Pancreas (tissue), 10 donors: ENCODE measurements at regions not wholly inside any gene's neighbourhood (a gene's known extent, or its start where the extent isn't known, plus 50 kb on each side); places are given as distances from the start of the nearest gene placed in this dataset.

Experiments
- ATAC-seq, 4 donors: fragments of 200-7000 bp; cut with Tn5 transposase; one replicate each; pipeline versions ENCODE4 v1.8.0 to v1.9.1; 2020; ENCODE audit warnings: mild to moderate bottlenecking in 4 of 4, moderate library complexity in 4 of 4
- DNase-seq, 6 donors: peaks; one replicate each; pipeline ENCODE4 v3.0.0-alpha.2; 2020
- FAIRE-seq: peaks from 2 replicates; lab custom pipeline; 2012; peaks lifted over from hg19 to GRCh38; lab: Jason Lieb, UNC
- H3K27ac ChIP-seq, 4 donors: fragments of 200-600 bp; sonication (generic); 1 replicate in 3 of 4; 2 replicates in 1 of 4; pipeline versions ENCODE4 v1.5.0 to v1.8.0; 2020
- H3K27me3 ChIP-seq, 4 donors: fragments of 200-600 bp; one replicate each; pipeline ENCODE4 v1.8.0; 2021
- H3K36me3 ChIP-seq, 3 donors: fragments of 200-600 bp; sonication (generic) in 1 of 3; one replicate each; pipeline versions ENCODE4 v1.5.0 to v1.8.0; 2020 to 2021
- H3K4me1 ChIP-seq, 3 donors: fragments of 200-600 bp; one replicate each; pipeline ENCODE4 v1.8.0; 2021
- H3K4me3 ChIP-seq, 4 donors: fragments of 200-600 bp; sonication (generic) in 2 of 4; one replicate each; pipeline versions ENCODE4 v1.5.0 to v1.8.0; 2020 to 2021
- H3K9me3 ChIP-seq, 4 donors: fragments of 200-600 bp; one replicate each; pipeline ENCODE4 v1.8.0; 2021
- WGBS, 2 donors: extraction: QIAGEN DNeasy Blood & Tissue Kit; methylation state at CpG; one replicate each; pipeline ENCODE4 v1.1.7; 2013; 5-methylcytosine and 5-hydroxymethylcytosine counted together
- intact Hi-C, 3 donors: fragments of 100-400 bp; cut with DNase I; formaldehyde crosslinking; loops; one replicate each; pipeline versions ENCODE4 v1.11.1 to v1.14.2; 2022
- TF ChIP-seq, protein P1 (sequence below), 4 donors: fragments of 200-600 bp; sonication (generic) in 3 of 4; IDR thresholded peaks; one replicate each; pipeline versions ENCODE4 v1.5.0 to v1.8.0; 2021; ENCODE audit warnings: antibody characterized with exemption in 4 of 4
- donor health status: healthy with polysubstance abuse.
- donor health status: DM: no; HTN: no; CAD: no; lungs with moderate emphysema.
- donor health status: DM: no; HTN: no; CAD: no.
- donor health status: control.
- donor health status: control.
- donor health status: Bipolar disorder and iron deficiency.
- donor health status: DM: yes; HTN: yes; CAD: no.
- donor health status: DM: no; HTN: no; CAD: no.
- donor health status: DM: no; HTN: no; CAD: no.
- donor health status: DM: yes; HTN: yes; CAD: no.

DNA sequence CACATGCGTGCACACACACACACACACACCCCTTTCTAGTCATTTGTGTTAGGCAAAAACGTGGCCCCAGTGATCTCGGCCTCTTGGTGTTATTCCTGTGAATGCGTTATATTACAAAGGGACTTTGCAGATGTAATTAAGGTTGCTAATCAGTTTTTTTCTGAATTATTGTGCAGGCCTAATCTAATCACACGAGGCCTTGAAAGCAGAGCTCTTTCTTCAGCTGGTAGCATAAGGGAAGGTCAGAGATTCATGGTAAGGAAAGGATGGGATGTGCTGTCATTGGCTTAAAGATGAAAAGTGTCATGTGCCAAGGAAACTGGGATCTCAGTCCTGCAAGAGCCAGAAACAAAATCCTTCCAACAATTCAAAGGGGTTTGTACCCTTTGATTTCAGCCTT, 113.4 kb upstream of the ELAC2 start:
- no peaks in the 10 kb centered on the region for H3K9me3 ChIP-seq
- intact Hi-C loops = no loop called here
- ATAC-seq (no peak), FAIRE-seq (no peak), DNase-seq (no peak)
- TF ChIP-seq, protein P1, sequence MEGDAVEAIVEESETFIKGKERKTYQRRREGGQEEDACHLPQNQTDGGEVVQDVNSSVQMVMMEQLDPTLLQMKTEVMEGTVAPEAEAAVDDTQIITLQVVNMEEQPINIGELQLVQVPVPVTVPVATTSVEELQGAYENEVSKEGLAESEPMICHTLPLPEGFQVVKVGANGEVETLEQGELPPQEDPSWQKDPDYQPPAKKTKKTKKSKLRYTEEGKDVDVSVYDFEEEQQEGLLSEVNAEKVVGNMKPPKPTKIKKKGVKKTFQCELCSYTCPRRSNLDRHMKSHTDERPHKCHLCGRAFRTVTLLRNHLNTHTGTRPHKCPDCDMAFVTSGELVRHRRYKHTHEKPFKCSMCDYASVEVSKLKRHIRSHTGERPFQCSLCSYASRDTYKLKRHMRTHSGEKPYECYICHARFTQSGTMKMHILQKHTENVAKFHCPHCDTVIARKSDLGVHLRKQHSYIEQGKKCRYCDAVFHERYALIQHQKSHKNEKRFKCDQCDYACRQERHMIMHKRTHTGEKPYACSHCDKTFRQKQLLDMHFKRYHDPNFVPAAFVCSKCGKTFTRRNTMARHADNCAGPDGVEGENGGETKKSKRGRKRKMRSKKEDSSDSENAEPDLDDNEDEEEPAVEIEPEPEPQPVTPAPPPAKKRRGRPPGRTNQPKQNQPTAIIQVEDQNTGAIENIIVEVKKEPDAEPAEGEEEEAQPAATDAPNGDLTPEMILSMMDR (IDR thresholded peaks at IDR 0.05) = no peak
- no peaks in the 10 kb centered on the region for H3K27me3 ChIP-seq
- H3K4me3 ChIP-seq = no peak overlapping the region
- WGBS, 2 donors = 59 to 62% methylated on average over 5 of the region's 5 CpGs
- H3K36me3 ChIP-seq = no peaks in the 10 kb centered on the region
- H3K27ac ChIP-seq = no peak overlapping the region
- H3K4me1 ChIP-seq = no peaks in the 10 kb centered on the region

GRCh38 chr17:13129356-13129755, 111.5 kb upstream of the ELAC2 start:
- Histone ChIP-seq H3K9me3 (no peaks in the 10 kb centered on the region), H3K27me3 (no peaks in the 10 kb centered on the region), H3K4me1 (no peaks in the 10 kb centered on the region), H3K27ac (no peak overlapping the region), H3K36me3 (no peaks in the 10 kb centered on the region), H3K4me3 (no peak overlapping the region)
- ATAC-seq (no peak), FAIRE-seq (no peak), DNase-seq (no peak)
- TF ChIP-seq, protein P1 (IDR thresholded peaks at IDR 0.05) = no peak
- 85 to 92% methylated on average over 2 of the region's 2 CpGs for WGBS, 2 donors
- intact Hi-C loops = no loop called here

DNA sequence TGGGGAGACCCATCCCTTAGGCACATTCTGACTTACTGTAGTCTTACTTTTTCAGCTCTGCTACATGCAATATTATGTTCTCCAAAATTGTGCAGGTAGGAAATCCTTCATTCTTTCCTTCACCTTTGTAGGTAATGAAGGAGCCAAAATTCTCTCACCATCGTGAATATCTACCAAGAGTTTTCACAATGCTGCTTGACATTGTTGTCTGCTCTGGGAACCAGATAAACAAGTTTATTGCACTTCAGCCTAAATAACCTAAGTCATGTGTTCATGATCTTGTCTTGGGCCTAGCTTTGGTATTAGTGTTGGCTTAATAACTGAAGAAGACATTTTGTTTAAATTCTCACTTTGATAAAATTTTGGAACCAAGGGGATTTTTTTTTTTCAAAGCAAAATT, 110.8 kb upstream of the ELAC2 start:
- FAIRE-seq (no peak), ATAC-seq (no peak), DNase-seq (no peak)
- H3K9me3 ChIP-seq = no peaks in the 10 kb centered on the region
- H3K27ac ChIP-seq = no peak overlapping the region
- no peaks in the 10 kb centered on the region for H3K27me3 ChIP-seq
- WGBS, 2 donors = 66 to 74% methylated on average over 1 of the region's 1 CpG
- TF ChIP-seq, protein P1 (IDR thresholded peaks at IDR 0.05) = no peak
- no peak overlapping the region for H3K4me3 ChIP-seq
- intact Hi-C loops = no loop called here
- H3K4me1 ChIP-seq = no peaks in the 10 kb centered on the region
- no peaks in the 10 kb centered on the region for H3K36me3 ChIP-seq

GRCh38 chr17:13127921-13128602, 110.2 kb upstream of the ELAC2 start:
- Histone ChIP-seq H3K27me3 (no peaks in the 10 kb centered on the region), H3K36me3 (no peaks in the 10 kb centered on the region), H3K4me1 (no peaks in the 10 kb centered on the region), H3K27ac (no peak overlapping the region), H3K4me3 (no peak overlapping the region), H3K9me3 (no peaks in the 10 kb centered on the region)
- intact Hi-C loops = no loop called here
- no peak for DNase-seq
- no peak for ATAC-seq
- TF ChIP-seq, protein P1 (IDR thresholded peaks at IDR 0.05) = no peak
- FAIRE-seq = no peak
- 89% methylated on average over 8 of the region's 8 CpGs for WGBS, 2 donors

GRCh38 chr17:13120864-13121263, 103.0 kb upstream of the ELAC2 start:
- no peak overlapping the region for H3K4me3 ChIP-seq
- ATAC-seq (no peak), DNase-seq (no peak), FAIRE-seq (no peak)
- H3K36me3 ChIP-seq = no peaks in the 10 kb centered on the region
- H3K9me3 ChIP-seq = no peaks in the 10 kb centered on the region
- H3K4me1 ChIP-seq = no peaks in the 10 kb centered on the region
- no peaks in the 10 kb centered on the region for H3K27me3 ChIP-seq
- TF ChIP-seq, protein P1 (IDR thresholded peaks at IDR 0.05) = no peak
- intact Hi-C loops = no loop called here
- WGBS, 2 donors = 61 to 69% methylated on average over 7 of the region's 7 CpGs
- H3K27ac ChIP-seq = no peak overlapping the region
